ENCODE measurements at regions not wholly inside any gene's neighbourhood (a gene's known extent, or its start where the extent isn't known, plus 50 kb on each side); places are given as distances from the start of the nearest gene placed in this dataset.

DNA sequence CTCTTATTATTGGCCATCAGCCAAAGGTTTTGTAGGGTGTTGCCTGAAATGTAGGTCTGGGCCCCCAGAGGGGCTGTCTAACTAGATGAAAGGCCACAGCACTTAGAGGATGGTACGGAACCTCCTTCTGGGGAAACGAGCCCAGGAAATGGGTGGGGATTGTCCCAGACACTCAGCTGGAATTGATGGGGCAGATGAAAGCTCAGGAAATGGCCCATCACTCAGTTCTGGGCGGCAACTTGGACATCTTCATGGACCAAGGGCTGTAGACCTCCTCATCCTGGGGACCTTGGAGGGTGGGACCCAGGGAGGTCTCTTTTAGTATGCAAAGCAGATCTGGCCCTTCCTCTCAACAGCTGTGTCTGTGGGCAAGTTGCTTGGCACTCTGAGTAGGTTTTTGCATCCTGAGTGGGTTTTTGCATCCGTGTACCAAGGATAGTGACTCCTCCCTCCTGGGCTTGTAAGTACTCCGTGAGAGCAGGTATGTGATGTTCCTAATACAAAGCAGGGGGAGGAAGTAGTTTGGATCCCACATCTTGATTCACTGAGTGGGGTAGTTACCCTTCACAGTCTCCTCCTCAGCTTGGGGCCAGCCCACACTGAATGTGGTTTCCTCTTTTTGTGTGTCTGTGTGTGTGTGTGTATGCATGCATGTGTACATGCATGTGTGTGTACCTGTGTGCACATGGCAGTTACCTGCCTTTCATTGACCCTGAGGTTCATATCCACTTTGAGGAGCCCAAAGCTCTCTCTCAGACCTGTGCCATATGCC, 292.0 kb downstream of the RPLP1 start:
- Histone ChIP-seq H3K23ac (ENCODE audit: low read depth, low read length) (no peak overlapping the region), H3K36me3 (ENCODE audit: control insufficient read depth, insufficient read depth, low read length) (no peaks in the 10 kb centered on the region), H2AK5ac (ENCODE audit: low read depth, low read length) (no peak overlapping the region), H4K20me1 (ENCODE audit: insufficient read depth, low read length) (no peaks in the 10 kb centered on the region), H3K4me3 (ENCODE audit: insufficient read depth, low read depth, low read length) (no peak overlapping the region), H4K5ac (ENCODE audit: low read depth, low read length) (no peak overlapping the region), H3K18ac (ENCODE audit: low read depth, low read length) (no peak overlapping the region), H3K79me1 (ENCODE audit: low read depth in 1 of 2, low read length in 2 of 2) (no peaks in the 10 kb centered on the region), H3K4me1 (ENCODE audit: control insufficient read depth, insufficient read depth, low read length) (no peaks in the 10 kb centered on the region), H3K4ac (ENCODE audit: low read depth, low read length) (no peak overlapping the region), H3K9ac (ENCODE audit: low read depth, low read length) (no peak overlapping the region), H2BK120ac (ENCODE audit: low read depth, low read length) (no peak overlapping the region), H2AK9ac (replicated peaks; ENCODE audit: low read depth, low read length, poor library complexity) (no peak overlapping the region), H3K27ac (ENCODE audit: insufficient read depth, low read length) (no peak overlapping the region), H3K56ac (ENCODE audit: extremely low read depth, insufficient read depth, low read length) (no peak overlapping the region), H2BK5ac (ENCODE audit: low read depth, low read length, poor library complexity, severe bottlenecking) (no peak overlapping the region), H3K27me3 (ENCODE audit: control insufficient read depth, insufficient read depth, low read length) (peaks cover 71% of the 10 kb centered on the region), H4K91ac (ENCODE audit: insufficient read depth, low read depth, low read length) (no peak overlapping the region), H4K8ac (ENCODE audit: low read depth in 2 of 2, low read length in 2 of 2) (no peak overlapping the region), H3K4me2 (ENCODE audit: low read depth, low read length) (no peak overlapping the region), H2BK20ac (ENCODE audit: low read depth, low read length) (no peak overlapping the region), H3K14ac (replicated peaks; ENCODE audit: low read depth, low read length) (no peak overlapping the region), H2BK15ac (ENCODE audit: low read depth, low read length) (no peak overlapping the region), H2AFZ (replicated peaks; ENCODE audit: low read length, poor library complexity) (no peak overlapping the region), H3K9me3 (ENCODE audit: control insufficient read depth, insufficient read depth, low read length) (peaks cover 6% of the 10 kb centered on the region), H3K9me1 (ENCODE audit: insufficient read depth, low read length) (0 out of 2 replicates have a peak, but pooled peaks cover 3% of the 10 kb centered on the region)
- no CpG with 5 or more reads among the region's 5 CpGs for WGBS, 2 experiments (ENCODE audit: extremely low coverage in 2 of 2, insufficient read length in 1 of 2)
- TF ChIP-seq RAD21 (IDR thresholded peaks at IDR 0.05; ENCODE audit: low read length), result no peak
- no peak for TF ChIP-seq MAZ (IDR thresholded peaks at IDR 0.05; ENCODE audit: borderline replicate concordance, low read depth, low read length)
- TF ChIP-seq, protein P1, sequence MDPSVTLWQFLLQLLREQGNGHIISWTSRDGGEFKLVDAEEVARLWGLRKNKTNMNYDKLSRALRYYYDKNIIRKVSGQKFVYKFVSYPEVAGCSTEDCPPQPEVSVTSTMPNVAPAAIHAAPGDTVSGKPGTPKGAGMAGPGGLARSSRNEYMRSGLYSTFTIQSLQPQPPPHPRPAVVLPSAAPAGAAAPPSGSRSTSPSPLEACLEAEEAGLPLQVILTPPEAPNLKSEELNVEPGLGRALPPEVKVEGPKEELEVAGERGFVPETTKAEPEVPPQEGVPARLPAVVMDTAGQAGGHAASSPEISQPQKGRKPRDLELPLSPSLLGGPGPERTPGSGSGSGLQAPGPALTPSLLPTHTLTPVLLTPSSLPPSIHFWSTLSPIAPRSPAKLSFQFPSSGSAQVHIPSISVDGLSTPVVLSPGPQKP (IDR thresholded peaks at IDR 0.05; ENCODE audit: borderline replicate concordance, low read depth, low read length), result no peak
- TF ChIP-seq SMC3 (IDR thresholded peaks at IDR 0.05; ENCODE audit: low read depth, low read length), result no peak
- TF ChIP-seq, protein P2, sequence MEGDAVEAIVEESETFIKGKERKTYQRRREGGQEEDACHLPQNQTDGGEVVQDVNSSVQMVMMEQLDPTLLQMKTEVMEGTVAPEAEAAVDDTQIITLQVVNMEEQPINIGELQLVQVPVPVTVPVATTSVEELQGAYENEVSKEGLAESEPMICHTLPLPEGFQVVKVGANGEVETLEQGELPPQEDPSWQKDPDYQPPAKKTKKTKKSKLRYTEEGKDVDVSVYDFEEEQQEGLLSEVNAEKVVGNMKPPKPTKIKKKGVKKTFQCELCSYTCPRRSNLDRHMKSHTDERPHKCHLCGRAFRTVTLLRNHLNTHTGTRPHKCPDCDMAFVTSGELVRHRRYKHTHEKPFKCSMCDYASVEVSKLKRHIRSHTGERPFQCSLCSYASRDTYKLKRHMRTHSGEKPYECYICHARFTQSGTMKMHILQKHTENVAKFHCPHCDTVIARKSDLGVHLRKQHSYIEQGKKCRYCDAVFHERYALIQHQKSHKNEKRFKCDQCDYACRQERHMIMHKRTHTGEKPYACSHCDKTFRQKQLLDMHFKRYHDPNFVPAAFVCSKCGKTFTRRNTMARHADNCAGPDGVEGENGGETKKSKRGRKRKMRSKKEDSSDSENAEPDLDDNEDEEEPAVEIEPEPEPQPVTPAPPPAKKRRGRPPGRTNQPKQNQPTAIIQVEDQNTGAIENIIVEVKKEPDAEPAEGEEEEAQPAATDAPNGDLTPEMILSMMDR (conservative IDR thresholded peaks at IDR 0.05; ENCODE audit: low read depth, low read length), result no peak
- TF ChIP-seq CEBPB (IDR thresholded peaks at IDR 0.05; ENCODE audit: low read depth, low read length), result no peak
- TF ChIP-seq, protein P3, sequence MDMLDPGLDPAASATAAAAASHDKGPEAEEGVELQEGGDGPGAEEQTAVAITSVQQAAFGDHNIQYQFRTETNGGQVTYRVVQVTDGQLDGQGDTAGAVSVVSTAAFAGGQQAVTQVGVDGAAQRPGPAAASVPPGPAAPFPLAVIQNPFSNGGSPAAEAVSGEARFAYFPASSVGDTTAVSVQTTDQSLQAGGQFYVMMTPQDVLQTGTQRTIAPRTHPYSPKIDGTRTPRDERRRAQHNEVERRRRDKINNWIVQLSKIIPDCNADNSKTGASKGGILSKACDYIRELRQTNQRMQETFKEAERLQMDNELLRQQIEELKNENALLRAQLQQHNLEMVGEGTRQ (IDR thresholded peaks at IDR 0.05; ENCODE audit: low read depth, low read length), result no peak
- no peak for TF ChIP-seq RFX5 (IDR thresholded peaks at IDR 0.05; ENCODE audit: low read depth, low read length)
- TF ChIP-seq POLR2A (IDR thresholded peaks at IDR 0.05; ENCODE audit: low read depth, low read length), result no peak
- no peak for TF ChIP-seq CHD1 (IDR thresholded peaks at IDR 0.05; ENCODE audit: low read depth, low read length)
- TF ChIP-seq BHLHE40 (IDR thresholded peaks at IDR 0.05; ENCODE audit: low read depth, low read length), result no peak
- in situ Hi-C loops (cut with MboI; ENCODE audit: low sequenced_read_pairs), result no loop called here
- DNase-seq (no peak), ATAC-seq (ENCODE audit: low read depth) (no peak)
- dilution Hi-C loops (cut with HindIII; ENCODE audit: low sequenced_read_pairs, unreplicated experiment), result no loop called here
- ChIA-PET POLR2A (ENCODE audit: unreplicated experiment) (interaction anchor here (0.6 kb wide), 1 partner anchor 16 kb away, joined by 9 read pairs; no protein-coding TSS in a partner anchor), CTCF (no interaction called here)
- no TSS peak for BruUV-seq (replicated peaks)
- intact Hi-C loops (cut with micrococcal nuclease), result no loop called here
